GM19351 (cell line): ENCODE measurements at regions not wholly inside any gene's neighbourhood (a gene's known extent, or its start where the extent isn't known, plus 50 kb on each side); places are given as distances from the start of the nearest gene placed in this dataset.

Experiments
- ATAC-seq: cut with Tn5 transposase; IDR thresholded peaks from one replicate; pipeline ENCODE4 v1.9.1; 2021; ENCODE audit warnings: mild to moderate bottlenecking, moderate library complexity; ENCODE audit not compliant: unreplicated experiment

GRCh38 chr5:169356811-169357210 lies 55.9 kb upstream of the SLIT3 start:
- ATAC-seq: no peak

GRCh38 chr5:169356181-169356580 lies 55.2 kb upstream of the SLIT3 start:
- no peak for ATAC-seq

GRCh38 chr5:169354921-169355320 lies 54.0 kb upstream of the SLIT3 start:
- ATAC-seq: no peak

- no peak for ATAC-seq
Observed at GRCh38 chr5:169354263-169354662, 53.3 kb upstream of the SLIT3 start.

GRCh38 chr5:169352901-169353300 lies 52.0 kb upstream of the SLIT3 start:
- no peak for ATAC-seq

- ATAC-seq: no peak
Observed at GRCh38 chr5:169351721-169352120, 50.8 kb upstream of the SLIT3 start.

- no peak for ATAC-seq
Observed at GRCh38 chr5:169350759-169351240, 49.9 kb upstream of the SLIT3 start.
